CD4-positive, alpha-beta T cell treated with Interleukin-12 subunit alpha and Interleukin-12 subunit beta, for 1 hour (primary cell): ENCODE measurements at regions not wholly inside any gene's neighbourhood (a gene's known extent, or its start where the extent isn't known, plus 50 kb on each side); places are given as distances from the start of the nearest gene placed in this dataset.

Experiments used
- DNase-seq: peaks from one replicate; pipeline ENCODE4 v3.0.0-alpha.2; 2020

- no peak for DNase-seq
These were observed 390.4 kb downstream of the SOX9 start for GRCh38 chr17:72511242-72511641.

- DNase-seq: no peak
These were observed 391.1 kb downstream of the SOX9 start for GRCh38 chr17:72511874-72512273.

- DNase-seq: no peak
These were observed 392.1 kb downstream of the SOX9 start for GRCh38 chr17:72512649-72513556.

- no peak for DNase-seq
These were observed 393.6 kb downstream of the SOX9 start for GRCh38 chr17:72514321-72514861.

GRCh38 chr17:72514891-72515290 lies 394.1 kb downstream of the SOX9 start:
- DNase-seq: no peak

- DNase-seq: no peak
These were observed 394.7 kb downstream of the SOX9 start for GRCh38 chr17:72515291-72516065.

- DNase-seq: no peak
These were observed 396.1 kb downstream of the SOX9 start for GRCh38 chr17:72516772-72517399.

- DNase-seq: no peak
These were observed 396.8 kb downstream of the SOX9 start for GRCh38 chr17:72517413-72518158.

- DNase-seq: no peak
These were observed 397.4 kb downstream of the SOX9 start for GRCh38 chr17:72518159-72518732.

GRCh38 chr17:72518753-72519597 lies 398.2 kb downstream of the SOX9 start:
- no peak for DNase-seq

- DNase-seq: no peak
These were observed 398.7 kb downstream of the SOX9 start for GRCh38 chr17:72519598-72519936.

- no peak for DNase-seq
These were observed 400.0 kb downstream of the SOX9 start for GRCh38 chr17:72520665-72521303.

- no peak for DNase-seq
These were observed 402.7 kb downstream of the SOX9 start for GRCh38 chr17:72523491-72523890.

- no peak for DNase-seq
These were observed 404.6 kb downstream of the SOX9 start for GRCh38 chr17:72525225-72526015.

GRCh38 chr17:72526769-72527168 lies 405.9 kb downstream of the SOX9 start:
- DNase-seq: no peak

GRCh38 chr17:72527789-72528188 lies 407.0 kb downstream of the SOX9 start:
- DNase-seq: no peak

- no peak for DNase-seq
These were observed 407.9 kb downstream of the SOX9 start for GRCh38 chr17:72528683-72529082.

GRCh38 chr17:72529386-72529785 lies 408.6 kb downstream of the SOX9 start:
- DNase-seq: no peak

GRCh38 chr17:72530454-72530853 lies 409.6 kb downstream of the SOX9 start:
- DNase-seq: no peak

- DNase-seq: no peak
These were observed 410.9 kb downstream of the SOX9 start for GRCh38 chr17:72531729-72532128.
